ENCODE measurements at regions not wholly inside any gene's neighbourhood (a gene's known extent, or its start where the extent isn't known, plus 50 kb on each side); places are given as distances from the start of the nearest gene placed in this dataset.

GRCh38 chr4:55012363-55013230 lies 112.8 kb downstream of the KDR start:
- H3K4me3 ChIP-seq (ENCODE audit: low read depth, low read length) = no peak overlapping the region
- H3K27me3 ChIP-seq (ENCODE audit: control insufficient read depth, insufficient read depth, low read length) = no peaks in the 10 kb centered on the region
- H3K36me3 ChIP-seq (ENCODE audit: control insufficient read depth, insufficient read depth, low read length) = no peaks in the 10 kb centered on the region
- TF ChIP-seq CTCF (IDR thresholded peaks at IDR 0.05; ENCODE audit: insufficient read depth, low read length, poor library complexity, severe bottlenecking) = no peak
- DNase-seq (ENCODE audit: low read depth) = no peak

GRCh38 chr4:55011761-55012160 lies 113.6 kb downstream of the KDR start:
- no peak for TF ChIP-seq CTCF (IDR thresholded peaks at IDR 0.05; ENCODE audit: insufficient read depth, low read length, poor library complexity, severe bottlenecking)
- no peaks in the 10 kb centered on the region for H3K27me3 ChIP-seq (ENCODE audit: control insufficient read depth, insufficient read depth, low read length)
- H3K36me3 ChIP-seq (ENCODE audit: control insufficient read depth, insufficient read depth, low read length) = no peaks in the 10 kb centered on the region
- H3K4me3 ChIP-seq (ENCODE audit: low read depth, low read length) = no peak overlapping the region
- no peak for DNase-seq (ENCODE audit: low read depth)

GRCh38 chr4:55010550-55010949 lies 114.8 kb downstream of the KDR start:
- Histone ChIP-seq H3K36me3 (ENCODE audit: control insufficient read depth, insufficient read depth, low read length) (no peaks in the 10 kb centered on the region), H3K4me3 (ENCODE audit: low read depth, low read length) (no peak overlapping the region), H3K27me3 (ENCODE audit: control insufficient read depth, insufficient read depth, low read length) (no peaks in the 10 kb centered on the region)
- no peak for DNase-seq (ENCODE audit: low read depth)
- TF ChIP-seq CTCF (IDR thresholded peaks at IDR 0.05; ENCODE audit: insufficient read depth, low read length, poor library complexity, severe bottlenecking) = no peak

- Histone ChIP-seq H3K4me3 (ENCODE audit: low read depth, low read length) (no peak overlapping the region), H3K27me3 (ENCODE audit: control insufficient read depth, insufficient read depth, low read length) (no peaks in the 10 kb centered on the region), H3K36me3 (ENCODE audit: control insufficient read depth, insufficient read depth, low read length) (no peaks in the 10 kb centered on the region)
- peak; percentile 31 for TF ChIP-seq CTCF (IDR thresholded peaks at IDR 0.05; ENCODE audit: insufficient read depth, low read length, poor library complexity, severe bottlenecking)
- no peak for DNase-seq (ENCODE audit: low read depth)
Measured at GRCh38 chr4:55008166-55009056, 117.0 kb downstream of the KDR start.

- Histone ChIP-seq H3K36me3 (ENCODE audit: control insufficient read depth, insufficient read depth, low read length) (no peaks in the 10 kb centered on the region), H3K27me3 (ENCODE audit: control insufficient read depth, insufficient read depth, low read length) (no peaks in the 10 kb centered on the region), H3K4me3 (ENCODE audit: low read depth, low read length) (no peak overlapping the region)
- TF ChIP-seq CTCF (IDR thresholded peaks at IDR 0.05; ENCODE audit: insufficient read depth, low read length, poor library complexity, severe bottlenecking) = no peak
- no peak for DNase-seq (ENCODE audit: low read depth)
Measured at GRCh38 chr4:55005910-55006309, 119.5 kb downstream of the KDR start.

Data from kidney epithelial cell (primary cell).